Mesendoderm (in vitro differentiated cells): ENCODE measurements at regions not wholly inside any gene's neighbourhood (a gene's known extent, or its start where the extent isn't known, plus 50 kb on each side); places are given as distances from the start of the nearest gene placed in this dataset.

Experiments used
- DNase-seq: peaks from one replicate; pipeline ENCODE4 v3.0.0; 2013
- H2AK5ac ChIP-seq: 2 replicates; pipeline ENCODE4 v1.6.1; 2013; ENCODE audit warnings: low read length, inconsistent platforms
- H2BK120ac ChIP-seq: 2 replicates; pipeline ENCODE4 v1.6.1; 2013; ENCODE audit warnings: low read depth, mild to moderate bottlenecking, low read length, moderate library complexity, mixed read lengths
- H2BK15ac ChIP-seq: replicated peaks from 2 replicates; pipeline ENCODE4 v1.6.1; 2013; ENCODE audit warnings: low read depth, mild to moderate bottlenecking, moderate library complexity
- H2BK5ac ChIP-seq: 2 replicates; pipeline ENCODE4 v1.6.1; 2013; ENCODE audit warnings: low read length, inconsistent platforms
- H3K18ac ChIP-seq: 2 replicates; pipeline ENCODE4 v1.6.1; 2013; ENCODE audit warnings: mild to moderate bottlenecking, low read length, mixed read lengths
- H3K23ac ChIP-seq: one replicate; pipeline ENCODE4 v1.6.1; 2013; ENCODE audit warnings: low read length
- H3K27ac ChIP-seq: 2 replicates; pipeline ENCODE4 v1.5.1; 2013; ENCODE audit warnings: low read depth, mild to moderate bottlenecking, inconsistent platforms, low read length, moderate library complexity
- H3K27me3 ChIP-seq: 2 replicates; pipeline ENCODE4 v1.6.1; 2013; ENCODE audit warnings: low read length, control low read depth, mild to moderate bottlenecking, inconsistent platforms; ENCODE audit not compliant: insufficient read depth, poor library complexity
- H3K36me3 ChIP-seq: 2 replicates; pipeline ENCODE4 v1.6.1; 2013; ENCODE audit warnings: low read length, inconsistent platforms; ENCODE audit not compliant: control insufficient read depth, insufficient read depth
- H3K4ac ChIP-seq: one replicate; pipeline ENCODE4 v1.6.1; 2013; ENCODE audit warnings: low read depth, mild to moderate bottlenecking, low read length, moderate library complexity
- H3K4me1 ChIP-seq: 2 replicates; pipeline ENCODE4 v1.6.1; 2013; ENCODE audit warnings: low read depth, low read length, inconsistent platforms; ENCODE audit not compliant: control insufficient read depth
- H3K4me2 ChIP-seq: 2 replicates; pipeline ENCODE4 v1.6.1; 2013; ENCODE audit warnings: low read length
- H3K4me3 ChIP-seq: 2 replicates; pipeline ENCODE4 v1.5.1; 2013; ENCODE audit warnings: mild to moderate bottlenecking, low read length
- H3K56ac ChIP-seq: one replicate; pipeline ENCODE4 v1.6.1; 2013; ENCODE audit warnings: low read length
- H3K79me1 ChIP-seq: 2 replicates; pipeline ENCODE4 v1.6.1; 2013; ENCODE audit warnings: low read length, inconsistent platforms
- H3K79me2 ChIP-seq: 2 replicates; pipeline ENCODE4 v1.6.1; 2013; ENCODE audit warnings: mild to moderate bottlenecking, low read length; ENCODE audit not compliant: control insufficient read depth, insufficient read depth
- H3K9ac ChIP-seq: 2 replicates; pipeline ENCODE4 v1.6.1; 2013; ENCODE audit warnings: low read length, inconsistent platforms
- H4K5ac ChIP-seq: one replicate; pipeline ENCODE4 v1.6.1; 2013; ENCODE audit warnings: low read length
- H4K8ac ChIP-seq: one replicate; pipeline ENCODE4 v1.6.1; 2013; ENCODE audit warnings: low read depth, mild to moderate bottlenecking, control low read depth, low read length, moderate library complexity
- WGBS: extraction: QIAGEN DNeasy Blood & Tissue Kit; methylation state at CpG from one replicate; pipeline ENCODE4 v1.1.7; 2013; ENCODE audit warnings: low lambda C conversion rate, missing lambda C conversion rate; ENCODE audit not compliant: insufficient coverage; ENCODE audit errors: extremely low coverage; 5-methylcytosine and 5-hydroxymethylcytosine counted together

GRCh38 chr13:111947026-111947810 lies 119.7 kb upstream of the SOX1 start:
- no peak overlapping the region for H3K18ac ChIP-seq
- no peak overlapping the region for H2BK120ac ChIP-seq
- H3K4ac ChIP-seq = no peak overlapping the region
- no peaks in the 10 kb centered on the region for H3K79me1 ChIP-seq
- no peak overlapping the region for H3K4me3 ChIP-seq
- no peak overlapping the region for H2BK15ac ChIP-seq
- no peak overlapping the region for H3K23ac ChIP-seq
- WGBS = no CpG with 5 or more reads among the region's 16 CpGs
- no peak overlapping the region for H3K4me2 ChIP-seq
- no peaks in the 10 kb centered on the region for H3K79me2 ChIP-seq
- H3K27me3 ChIP-seq = no peaks in the 10 kb centered on the region
- DNase-seq = no peak
- H3K27ac ChIP-seq = no peak overlapping the region
- H4K8ac ChIP-seq = no peak overlapping the region
- H3K36me3 ChIP-seq = no peaks in the 10 kb centered on the region
- H3K9ac ChIP-seq = no peak overlapping the region
- no peak overlapping the region for H2BK5ac ChIP-seq
- H3K4me1 ChIP-seq = no peaks in the 10 kb centered on the region
- no peak overlapping the region for H4K5ac ChIP-seq
- H3K56ac ChIP-seq = no peak overlapping the region
- no peak overlapping the region for H2AK5ac ChIP-seq

GRCh38 chr13:111947876-111948275 lies 119.1 kb upstream of the SOX1 start:
- Histone ChIP-seq H3K27me3 (no peaks in the 10 kb centered on the region), H4K8ac (no peak overlapping the region), H2AK5ac (no peak overlapping the region), H3K4me2 (no peak overlapping the region), H2BK120ac (no peak overlapping the region), H3K23ac (no peak overlapping the region), H3K4ac (no peak overlapping the region), H4K5ac (no peak overlapping the region), H3K27ac (no peak overlapping the region), H3K4me3 (no peak overlapping the region), H3K18ac (no peak overlapping the region), H3K79me1 (no peaks in the 10 kb centered on the region), H3K4me1 (no peaks in the 10 kb centered on the region), H2BK5ac (no peak overlapping the region), H3K36me3 (no peaks in the 10 kb centered on the region), H3K9ac (no peak overlapping the region), H3K79me2 (no peaks in the 10 kb centered on the region), H2BK15ac (no peak overlapping the region), H3K56ac (no peak overlapping the region)
- no CpG with 5 or more reads among the region's 15 CpGs for WGBS
- DNase-seq = no peak

- no CpG with 5 or more reads among the region's 11 CpGs for WGBS
- Histone ChIP-seq H3K36me3 (no peaks in the 10 kb centered on the region), H3K4me1 (no peaks in the 10 kb centered on the region)
These were observed 118.7 kb upstream of the SOX1 start for GRCh38 chr13:111948281-111948680.

GRCh38 chr13:111948811-111949210 lies 118.1 kb upstream of the SOX1 start:
- Histone ChIP-seq H3K27ac (no peak overlapping the region), H3K4me3 (no peak overlapping the region), H4K8ac (no peak overlapping the region), H3K9ac (no peak overlapping the region), H2BK15ac (no peak overlapping the region), H3K4me1 (no peaks in the 10 kb centered on the region), H3K23ac (no peak overlapping the region), H3K36me3 (no peaks in the 10 kb centered on the region), H4K5ac (no peak overlapping the region), H3K18ac (no peak overlapping the region), H3K4ac (no peak overlapping the region), H2BK5ac (no peak overlapping the region), H3K79me2 (no peaks in the 10 kb centered on the region), H3K27me3 (no peaks in the 10 kb centered on the region), H3K79me1 (no peaks in the 10 kb centered on the region), H3K56ac (no peak overlapping the region), H3K4me2 (no peak overlapping the region), H2BK120ac (no peak overlapping the region), H2AK5ac (no peak overlapping the region)
- no peak for DNase-seq
- no CpG with 5 or more reads among the region's 7 CpGs for WGBS

More at GRCh38 chr13:111948281-111948680, 118.7 kb upstream of the SOX1 start:
- H3K9ac ChIP-seq = no peak overlapping the region
- H2BK120ac ChIP-seq = no peak overlapping the region
- no peak for DNase-seq
- H3K56ac ChIP-seq = no peak overlapping the region
- no peak overlapping the region for H3K23ac ChIP-seq
- H3K79me2 ChIP-seq = no peaks in the 10 kb centered on the region
- no peaks in the 10 kb centered on the region for H3K27me3 ChIP-seq
- no peak overlapping the region for H3K18ac ChIP-seq
- H3K79me1 ChIP-seq = no peaks in the 10 kb centered on the region
- no peak overlapping the region for H3K4me3 ChIP-seq
- H4K8ac ChIP-seq = no peak overlapping the region
- H3K4me2 ChIP-seq = no peak overlapping the region
- no peak overlapping the region for H2BK5ac ChIP-seq
- no peak overlapping the region for H2AK5ac ChIP-seq
- no peak overlapping the region for H3K4ac ChIP-seq
- H4K5ac ChIP-seq = no peak overlapping the region
- H2BK15ac ChIP-seq = no peak overlapping the region
- H3K27ac ChIP-seq = no peak overlapping the region

- H3K79me2 ChIP-seq = no peaks in the 10 kb centered on the region
- no peak overlapping the region for H3K4me3 ChIP-seq
- no peak overlapping the region for H3K23ac ChIP-seq
- no peak overlapping the region for H3K18ac ChIP-seq
- no peak overlapping the region for H4K5ac ChIP-seq
- no peak overlapping the region for H2BK15ac ChIP-seq
- no peak for DNase-seq
- no peak overlapping the region for H3K56ac ChIP-seq
- H3K27ac ChIP-seq = no peak overlapping the region
- H3K79me1 ChIP-seq = no peaks in the 10 kb centered on the region
- WGBS = no CpG with 5 or more reads among the region's 5 CpGs
- H4K8ac ChIP-seq = no peak overlapping the region
- H3K9ac ChIP-seq = no peak overlapping the region
- no peak overlapping the region for H3K4ac ChIP-seq
- no peak overlapping the region for H2BK5ac ChIP-seq
- no peak overlapping the region for H2AK5ac ChIP-seq
- no peaks in the 10 kb centered on the region for H3K36me3 ChIP-seq
- no peak overlapping the region for H2BK120ac ChIP-seq
- H3K4me1 ChIP-seq = no peaks in the 10 kb centered on the region
- no peak overlapping the region for H3K4me2 ChIP-seq
- no peaks in the 10 kb centered on the region for H3K27me3 ChIP-seq
These were observed 117.6 kb upstream of the SOX1 start for GRCh38 chr13:111949311-111949710.

GRCh38 chr13:111950697-111951096 lies 116.3 kb upstream of the SOX1 start:
- no peak overlapping the region for H2BK5ac ChIP-seq
- H2BK120ac ChIP-seq = no peak overlapping the region
- no peak overlapping the region for H2BK15ac ChIP-seq
- no peaks in the 10 kb centered on the region for H3K79me1 ChIP-seq
- H3K23ac ChIP-seq = no peak overlapping the region
- no peak overlapping the region for H2AK5ac ChIP-seq
- H3K27ac ChIP-seq = no peak overlapping the region
- no peak overlapping the region for H3K56ac ChIP-seq
- H3K79me2 ChIP-seq = no peaks in the 10 kb centered on the region
- no peaks in the 10 kb centered on the region for H3K4me1 ChIP-seq
- H3K18ac ChIP-seq = no peak overlapping the region
- no peaks in the 10 kb centered on the region for H3K27me3 ChIP-seq
- H4K5ac ChIP-seq = no peak overlapping the region
- DNase-seq = no peak
- no peak overlapping the region for H3K9ac ChIP-seq
- H3K36me3 ChIP-seq = no peaks in the 10 kb centered on the region
- H3K4ac ChIP-seq = no peak overlapping the region
- no CpG with 5 or more reads among the region's 4 CpGs for WGBS
- H3K4me3 ChIP-seq = no peak overlapping the region
- no peak overlapping the region for H4K8ac ChIP-seq
- no peak overlapping the region for H3K4me2 ChIP-seq
